HEK293 (cell line): ENCODE measurements at regions not wholly inside any gene's neighbourhood (a gene's known extent, or its start where the extent isn't known, plus 50 kb on each side); places are given as distances from the start of the nearest gene placed in this dataset.

Experiments used
- CTCF ChIA-PET: fragments of 350-600 bp; formaldehyde crosslinking; extraction: SDS; loops from one replicate; lab custom pipeline; 2021; ENCODE audit warnings: antibody characterized with exemption; lab: Yijun Ruan, JAX
- POLR2A ChIA-PET: fragments of 300-600 bp; formaldehyde crosslinking; extraction: SDS; loops from one replicate; lab custom pipeline; 2020; ENCODE audit warnings: antibody characterized with exemption, inconsistent platforms; lab: Yijun Ruan, JAX
- H3K27ac ChIP-seq: fragments of 200-500 bp; sonication (Bioruptor generic); 2 replicates; pipeline ENCODE4 v1.5.1; 2014; ENCODE audit warnings: low read depth, low read length, control low read depth, inconsistent platforms; ENCODE audit errors: extremely low read depth
- H3K36me3 ChIP-seq, 2 experiments: fragments of 200-500 bp in 1 of 2; sonication (Bioruptor generic) in 1 of 2; 1 replicate in 1 of 2; 2 replicates in 1 of 2; pipeline ENCODE4 v1.5.1; 2014 to 2017; ENCODE audit warnings: inconsistent platforms in 2 of 2, low read length in 2 of 2; ENCODE audit not compliant: control insufficient read depth in 2 of 2, insufficient read depth in 1 of 2
- H3K4me1 ChIP-seq: fragments of 200-500 bp; sonication (Bioruptor generic); 2 replicates; pipeline ENCODE4 v1.5.1; 2014; ENCODE audit warnings: mild to moderate bottlenecking, low read length, inconsistent platforms; ENCODE audit not compliant: control insufficient read depth, insufficient read depth
- H3K4me3 ChIP-seq: 2 replicates; pipeline ENCODE4 v1.5.1; 2011; ENCODE audit warnings: low read depth, mild to moderate bottlenecking, control low read depth, low read length, moderate library complexity
- H3K9me3 ChIP-seq: fragments of 200-500 bp; sonication (Bioruptor generic); 2 replicates; pipeline ENCODE4 v1.5.1; 2014; ENCODE audit warnings: low read depth, low read length, inconsistent platforms; ENCODE audit not compliant: control insufficient read depth, insufficient read depth
- CTCF ChIP-seq: fragments of 450-650 bp; formaldehyde crosslinking; IDR thresholded peaks from 2 replicates; pipeline ENCODE4 v1.5.1; 2016; ENCODE audit warnings: missing biosample characterization, missing genetic modification characterization
- OSR2 ChIP-seq: fragments of 450-650 bp; formaldehyde crosslinking; IDR thresholded peaks from 2 replicates; pipeline ENCODE4 v1.5.1; 2016; ENCODE audit warnings: missing biosample characterization, missing genetic modification characterization
- PRDM2 ChIP-seq: fragments of 450-650 bp; formaldehyde crosslinking; IDR thresholded peaks from 2 replicates; pipeline ENCODE4 v1.5.1; 2016; ENCODE audit warnings: missing biosample characterization, missing genetic modification characterization, borderline replicate concordance
- SP7 ChIP-seq: fragments of 450-650 bp; formaldehyde crosslinking; IDR thresholded peaks from 2 replicates; pipeline ENCODE4 v1.5.1; 2016; ENCODE audit warnings: missing biosample characterization, missing genetic modification characterization
- WT1 ChIP-seq: fragments of 450-650 bp; formaldehyde crosslinking; IDR thresholded peaks from 2 replicates; pipeline ENCODE4 v1.5.1; 2016; ENCODE audit warnings: missing biosample characterization, missing genetic modification characterization
- YY2 ChIP-seq: fragments of 450-650 bp; formaldehyde crosslinking; IDR thresholded peaks from 2 replicates; pipeline ENCODE4 v1.5.1; 2016; ENCODE audit warnings: missing biosample characterization, missing genetic modification characterization
- ZBTB17 ChIP-seq: fragments of 450-650 bp; formaldehyde crosslinking; IDR thresholded peaks from 2 replicates; pipeline ENCODE4 v1.5.1; 2016; ENCODE audit warnings: missing biosample characterization, missing genetic modification characterization
- ZBTB48 ChIP-seq: fragments of 450-650 bp; formaldehyde crosslinking; IDR thresholded peaks from 2 replicates; pipeline ENCODE4 v1.5.1; 2016; ENCODE audit warnings: missing biosample characterization, missing genetic modification characterization
- ZNF138 ChIP-seq: fragments of 450-650 bp; formaldehyde crosslinking; IDR thresholded peaks from 2 replicates; pipeline ENCODE4 v1.5.1; 2016; ENCODE audit warnings: missing biosample characterization, missing genetic modification characterization, borderline replicate concordance
- ZNF324 ChIP-seq: fragments of 450-650 bp; formaldehyde crosslinking; IDR thresholded peaks from 2 replicates; pipeline ENCODE4 v1.5.1; 2016; ENCODE audit warnings: missing biosample characterization, missing genetic modification characterization
- ZNF354C ChIP-seq: fragments of 450-650 bp; formaldehyde crosslinking; IDR thresholded peaks from 2 replicates; pipeline ENCODE4 v1.5.1; 2016; ENCODE audit warnings: missing biosample characterization, missing genetic modification characterization, low read depth, borderline replicate concordance
- ZNF423 ChIP-seq: fragments of 450-650 bp; formaldehyde crosslinking; IDR thresholded peaks from 2 replicates; pipeline ENCODE4 v1.5.1; 2016; ENCODE audit warnings: missing biosample characterization, missing genetic modification characterization
- ZNF426 ChIP-seq: fragments of 450-650 bp; formaldehyde crosslinking; IDR thresholded peaks from 2 replicates; pipeline ENCODE4 v1.5.1; 2017; ENCODE audit warnings: missing biosample characterization, missing genetic modification characterization, mild to moderate bottlenecking, inconsistent platforms, moderate library complexity
- ZNF514 ChIP-seq: fragments of 450-650 bp; formaldehyde crosslinking; IDR thresholded peaks from 2 replicates; pipeline ENCODE4 v1.5.1; 2016; ENCODE audit warnings: missing biosample characterization, missing genetic modification characterization
- ZNF529 ChIP-seq: fragments of 450-650 bp; formaldehyde crosslinking; IDR thresholded peaks from 2 replicates; pipeline ENCODE4 v1.5.1; 2017; ENCODE audit warnings: missing genetic modification characterization, missing biosample characterization; ENCODE audit not compliant: insufficient replicate concordance
- ZNF549 ChIP-seq: fragments of 450-650 bp; IDR thresholded peaks from 2 replicates; pipeline ENCODE4 v1.5.1; 2018; ENCODE audit warnings: missing biosample characterization, missing genetic modification characterization, mild to moderate bottlenecking, inconsistent platforms, moderate library complexity
- ZNF670 ChIP-seq: fragments of 450-650 bp; formaldehyde crosslinking; IDR thresholded peaks from 2 replicates; pipeline ENCODE4 v1.5.1; 2016; ENCODE audit warnings: missing biosample characterization, missing genetic modification characterization, low read depth
- ZNF701 ChIP-seq: fragments of 450-650 bp; formaldehyde crosslinking; IDR thresholded peaks from 2 replicates; pipeline ENCODE4 v1.5.1; 2016; ENCODE audit warnings: missing biosample characterization, missing genetic modification characterization
- ZNF843 ChIP-seq: fragments of 450-650 bp; formaldehyde crosslinking; IDR thresholded peaks from 2 replicates; pipeline ENCODE4 v1.5.1; 2016; ENCODE audit warnings: missing biosample characterization, missing genetic modification characterization
- TF ChIP-seq, protein P1 (sequence below): fragments of 450-650 bp; IDR thresholded peaks from 2 replicates; pipeline ENCODE4 v1.5.1; 2018; ENCODE audit warnings: missing biosample characterization, missing genetic modification characterization
- TF ChIP-seq, protein P2 (sequence below): fragments of 450-650 bp; formaldehyde crosslinking; IDR thresholded peaks from 2 replicates; pipeline ENCODE4 v1.5.1; 2017; ENCODE audit warnings: missing biosample characterization, missing genetic modification characterization

DNA sequence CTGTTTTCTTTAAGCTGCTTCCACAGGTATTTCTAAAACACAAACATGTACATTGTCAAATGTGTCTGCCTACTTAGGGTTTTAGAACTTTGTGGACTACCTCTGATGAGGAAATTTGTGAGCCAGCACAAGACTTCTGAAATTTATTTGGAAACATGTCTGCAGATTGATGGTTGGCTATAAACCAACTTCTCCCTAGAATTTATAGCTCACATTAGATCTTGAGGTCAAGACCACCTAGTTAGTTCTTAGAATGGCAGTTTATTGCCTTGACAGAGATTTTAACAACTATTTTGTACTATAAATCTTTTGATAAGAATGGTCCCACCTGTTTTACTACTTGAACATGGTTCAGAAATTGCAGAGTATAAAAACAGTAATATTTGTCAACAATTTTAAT is 72.7 kb upstream of the AADAT start (continued):
- TF ChIP-seq, protein P1, sequence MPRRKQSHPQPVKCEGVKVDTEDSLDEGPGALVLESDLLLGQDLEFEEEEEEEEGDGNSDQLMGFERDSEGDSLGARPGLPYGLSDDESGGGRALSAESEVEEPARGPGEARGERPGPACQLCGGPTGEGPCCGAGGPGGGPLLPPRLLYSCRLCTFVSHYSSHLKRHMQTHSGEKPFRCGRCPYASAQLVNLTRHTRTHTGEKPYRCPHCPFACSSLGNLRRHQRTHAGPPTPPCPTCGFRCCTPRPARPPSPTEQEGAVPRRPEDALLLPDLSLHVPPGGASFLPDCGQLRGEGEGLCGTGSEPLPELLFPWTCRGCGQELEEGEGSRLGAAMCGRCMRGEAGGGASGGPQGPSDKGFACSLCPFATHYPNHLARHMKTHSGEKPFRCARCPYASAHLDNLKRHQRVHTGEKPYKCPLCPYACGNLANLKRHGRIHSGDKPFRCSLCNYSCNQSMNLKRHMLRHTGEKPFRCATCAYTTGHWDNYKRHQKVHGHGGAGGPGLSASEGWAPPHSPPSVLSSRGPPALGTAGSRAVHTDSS: no peak
- no peak for TF ChIP-seq SP7 (tag by site-specific recombination)
- TF ChIP-seq ZNF426 (tag by site-specific recombination): no peak
- TF ChIP-seq ZBTB17 (tag by site-specific recombination): no peak
- no peak for TF ChIP-seq WT1

GRCh38 chr4:170157670-170158069 is 67.9 kb upstream of the AADAT start:
- H3K36me3 ChIP-seq: no peaks in the 10 kb centered on the region
- CTCF ChIA-PET: no interaction called here
- TF ChIP-seq ZNF514 (tag by site-specific recombination): no peak
- TF ChIP-seq, protein P2, sequence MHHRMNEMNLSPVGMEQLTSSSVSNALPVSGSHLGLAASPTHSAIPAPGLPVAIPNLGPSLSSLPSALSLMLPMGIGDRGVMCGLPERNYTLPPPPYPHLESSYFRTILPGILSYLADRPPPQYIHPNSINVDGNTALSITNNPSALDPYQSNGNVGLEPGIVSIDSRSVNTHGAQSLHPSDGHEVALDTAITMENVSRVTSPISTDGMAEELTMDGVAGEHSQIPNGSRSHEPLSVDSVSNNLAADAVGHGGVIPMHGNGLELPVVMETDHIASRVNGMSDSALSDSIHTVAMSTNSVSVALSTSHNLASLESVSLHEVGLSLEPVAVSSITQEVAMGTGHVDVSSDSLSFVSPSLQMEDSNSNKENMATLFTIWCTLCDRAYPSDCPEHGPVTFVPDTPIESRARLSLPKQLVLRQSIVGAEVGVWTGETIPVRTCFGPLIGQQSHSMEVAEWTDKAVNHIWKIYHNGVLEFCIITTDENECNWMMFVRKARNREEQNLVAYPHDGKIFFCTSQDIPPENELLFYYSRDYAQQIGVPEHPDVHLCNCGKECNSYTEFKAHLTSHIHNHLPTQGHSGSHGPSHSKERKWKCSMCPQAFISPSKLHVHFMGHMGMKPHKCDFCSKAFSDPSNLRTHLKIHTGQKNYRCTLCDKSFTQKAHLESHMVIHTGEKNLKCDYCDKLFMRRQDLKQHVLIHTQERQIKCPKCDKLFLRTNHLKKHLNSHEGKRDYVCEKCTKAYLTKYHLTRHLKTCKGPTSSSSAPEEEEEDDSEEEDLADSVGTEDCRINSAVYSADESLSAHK: no peak
- TF ChIP-seq, all 188 proteins: peak for 0
- H3K4me3 ChIP-seq: no peak overlapping the region
- H3K9me3 ChIP-seq: no peaks in the 10 kb centered on the region
- no peak overlapping the region for H3K27ac ChIP-seq
- POLR2A ChIA-PET: no interaction called here
- no peaks in the 10 kb centered on the region for H3K4me1 ChIP-seq

- Histone ChIP-seq H3K27ac (no peak overlapping the region), H3K4me1 (no peaks in the 10 kb centered on the region), H3K4me3 (no peak overlapping the region), H3K9me3 (no peaks in the 10 kb centered on the region), H3K36me3 (no peaks in the 10 kb centered on the region)
- CTCF ChIA-PET: no interaction called here
- POLR2A ChIA-PET: no interaction called here
- TF ChIP-seq ZNF701 (tag by site-specific recombination) (no peak), ZNF670 (tag by site-specific recombination) (no peak), CTCF (no peak), ZNF529 (no peak), ZNF138 (tag by site-specific recombination) (no peak), ZNF354C (no peak), ZNF843 (tag by site-specific recombination) (no peak), YY2 (tag by site-specific recombination) (no peak), ZBTB48 (tag by site-specific recombination) (no peak)
These were observed 55.4 kb upstream of the AADAT start for GRCh38 chr4:170145120-170145519.

DNA sequence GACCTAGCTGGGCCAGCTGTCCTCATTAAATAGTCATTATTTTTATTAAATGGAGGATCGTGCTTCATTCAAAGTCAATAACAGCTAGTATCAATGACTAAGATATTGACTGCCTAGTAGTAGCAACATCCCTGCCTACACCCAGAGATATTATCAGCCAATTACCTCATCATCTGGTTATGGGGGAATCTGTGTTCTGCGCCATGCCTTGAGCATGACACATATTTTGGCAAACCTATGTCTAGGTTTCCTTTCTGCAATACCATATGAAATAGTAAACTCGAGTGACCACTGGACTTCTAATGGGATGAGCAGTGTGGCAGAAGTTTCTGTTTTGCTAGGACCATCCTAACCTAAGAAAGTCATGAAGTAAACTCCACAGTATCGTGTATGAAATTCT is 50.0 kb upstream of the AADAT start:
- POLR2A ChIA-PET: no interaction called here
- Histone ChIP-seq H3K4me3 (no peak overlapping the region), H3K27ac (no peak overlapping the region), H3K4me1 (no peaks in the 10 kb centered on the region), H3K9me3 (no peaks in the 10 kb centered on the region), H3K36me3 (no peaks in the 10 kb centered on the region)
- CTCF ChIA-PET: no interaction called here
- no peak for TF ChIP-seq ZNF324 (tag by site-specific recombination)
- no peak for TF ChIP-seq OSR2 (tag by site-specific recombination)
- no peak for TF ChIP-seq ZNF423
- no peak for TF ChIP-seq ZNF549
- no peak for TF ChIP-seq PRDM2 (tag by site-specific recombination)
